SK-MEL-5 (cell line): ENCODE measurements at regions not wholly inside any gene's neighbourhood (a gene's known extent, or its start where the extent isn't known, plus 50 kb on each side); places are given as distances from the start of the nearest gene placed in this dataset.
"Not testable (repeated sequence)": the region's sequence is repeated elsewhere in the genome, so short reads cannot be mapped to it uniquely, and the experiment has no call there.

Source experiments
- DNase-seq: peaks from one replicate; pipeline ENCODE4 v3.0.0-alpha.2; 2016; ENCODE audit warnings: low read depth, low spot score
- in situ Hi-C: cut with HindIII; loops from 2 replicates; pipeline ENCODE4 v1.10.0; 2016; ENCODE audit warnings: low sequenced_read_pairs, high pct_unique_total_duplicates, low pct_unique_long_range_greater_than_20kb

GRCh38 chr11:39725081-39725480 is 1734.4 kb downstream of the LRRC4C start:
- DNase-seq = no peak
- in situ Hi-C loops = no loop called here

DNA sequence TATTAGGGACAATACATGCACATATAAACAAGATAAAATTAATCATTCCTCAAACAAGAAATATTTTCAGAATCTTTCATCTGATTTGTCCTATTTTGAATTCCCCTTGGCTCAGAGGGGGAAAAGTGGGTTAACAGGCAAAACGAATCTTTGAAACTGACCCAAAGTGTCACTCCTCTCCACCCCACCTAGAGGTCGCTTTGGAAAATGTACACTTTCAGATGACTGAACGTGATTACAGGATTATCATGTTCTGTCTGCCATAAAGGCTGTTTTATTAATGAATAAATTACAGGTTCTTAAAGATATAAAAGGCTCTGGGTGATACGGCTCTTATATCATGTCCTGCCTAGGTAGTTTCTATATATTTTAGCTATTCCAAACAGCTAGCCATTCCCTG is 1735.0 kb downstream of the LRRC4C start:
- in situ Hi-C loops = no loop called here
- DNase-seq = peak; percentile 12

GRCh38 chr11:39712581-39712980 is 1746.9 kb downstream of the LRRC4C start:
- in situ Hi-C loops = no loop called here
- DNase-seq = no peak

- in situ Hi-C loops = no loop called here
- no peak for DNase-seq
These were observed 1768.6 kb downstream of the LRRC4C start for GRCh38 chr11:39690856-39691255.

- in situ Hi-C loops = no loop called here
- DNase-seq = no peak
These were observed 1775.4 kb downstream of the LRRC4C start for GRCh38 chr11:39683951-39684554.

GRCh38 chr11:39683288-39683950 is 1776.0 kb downstream of the LRRC4C start:
- no peak for DNase-seq
- in situ Hi-C loops = no loop called here

- in situ Hi-C loops = no loop called here
- DNase-seq = no peak
These were observed 1778.0 kb downstream of the LRRC4C start for GRCh38 chr11:39681428-39681827.

DNA sequence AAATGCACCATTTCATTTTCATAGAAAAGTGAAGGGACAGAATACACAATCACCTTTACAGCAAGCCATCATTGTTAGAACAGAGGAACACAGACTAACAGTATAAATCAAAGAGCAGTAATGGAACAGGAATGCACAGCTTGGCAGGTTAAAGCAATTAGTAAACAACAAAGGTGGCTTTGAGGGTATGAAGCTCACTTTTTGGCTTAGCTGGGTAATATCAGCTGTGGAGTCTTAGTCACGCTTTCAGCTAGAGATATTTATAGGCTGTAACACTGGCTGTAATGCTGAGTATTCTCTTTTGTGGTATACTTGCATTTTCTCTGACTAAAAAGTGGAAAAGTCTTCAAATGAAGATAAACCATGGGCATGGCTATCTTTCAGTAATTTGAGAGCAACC is 1780.5 kb downstream of the LRRC4C start:
- DNase-seq = no peak
- in situ Hi-C loops = no loop called here

- DNase-seq = no peak
- in situ Hi-C loops = no loop called here
These were observed 1784.3 kb downstream of the LRRC4C start for GRCh38 chr11:39675171-39675570.

- DNase-seq = no peak
- in situ Hi-C loops = no loop called here
These were observed 1784.7 kb downstream of the LRRC4C start for GRCh38 chr11:39674761-39675160.

- DNase-seq = no peak
- in situ Hi-C loops = no loop called here
These were observed 1785.4 kb downstream of the LRRC4C start for GRCh38 chr11:39674024-39674423.

GRCh38 chr11:39668640-39669039 is 1790.8 kb downstream of the LRRC4C start:
- in situ Hi-C loops = no loop called here
- no peak for DNase-seq

- in situ Hi-C loops = no loop called here
- no peak for DNase-seq
These were observed 1795.4 kb downstream of the LRRC4C start for GRCh38 chr11:39664023-39664422.

DNA sequence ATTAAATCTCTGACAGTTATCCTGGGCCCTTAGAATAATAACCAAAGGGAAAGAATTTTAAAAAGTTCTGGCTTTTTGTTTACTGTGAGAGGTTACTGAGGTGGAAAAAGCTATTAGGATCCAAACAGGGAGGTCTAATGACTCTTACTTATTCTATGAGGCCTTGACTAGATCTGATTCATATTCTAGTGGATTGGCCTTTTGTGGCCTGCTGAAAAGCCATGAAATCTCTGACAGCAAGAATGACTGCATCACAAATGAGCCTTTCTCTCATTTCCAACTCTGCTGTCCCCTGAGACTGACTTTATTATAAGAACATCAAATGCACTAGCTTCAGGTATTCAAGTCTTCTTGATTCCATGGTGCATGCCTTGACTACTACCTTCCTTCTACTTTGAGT is 1797.6 kb downstream of the LRRC4C start:
- DNase-seq = no peak

GRCh38 chr11:39651857-39652461 is 1807.5 kb downstream of the LRRC4C start:
- DNase-seq = no peak
- in situ Hi-C loops = no loop called here

More for the DNA sequence above, 1797.6 kb downstream of the LRRC4C start:
- in situ Hi-C loops = no loop called here

GRCh38 chr11:39641751-39642150 is 1817.7 kb downstream of the LRRC4C start:
- no peak for DNase-seq
- in situ Hi-C loops = no loop called here

DNA sequence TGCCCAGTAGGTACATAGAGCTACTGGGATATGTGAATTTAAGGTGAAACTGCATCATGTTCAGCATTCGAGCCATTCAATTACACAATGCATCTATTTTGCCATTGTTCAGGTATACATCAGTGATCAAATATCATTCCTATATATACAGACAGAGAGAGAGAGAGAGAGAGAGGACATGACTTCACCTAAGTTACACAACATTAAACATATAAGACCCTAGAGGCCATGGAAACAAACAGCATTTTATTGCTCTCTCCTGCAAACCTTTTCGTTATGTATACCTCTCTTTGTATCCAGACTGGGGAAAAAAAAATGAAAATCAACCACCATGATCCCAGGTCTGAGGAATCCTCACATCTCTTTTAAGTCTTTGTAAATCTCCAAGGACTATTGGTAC is 1829.1 kb downstream of the LRRC4C start:
- peak; percentile 14 for DNase-seq
- in situ Hi-C loops = no loop called here

DNA sequence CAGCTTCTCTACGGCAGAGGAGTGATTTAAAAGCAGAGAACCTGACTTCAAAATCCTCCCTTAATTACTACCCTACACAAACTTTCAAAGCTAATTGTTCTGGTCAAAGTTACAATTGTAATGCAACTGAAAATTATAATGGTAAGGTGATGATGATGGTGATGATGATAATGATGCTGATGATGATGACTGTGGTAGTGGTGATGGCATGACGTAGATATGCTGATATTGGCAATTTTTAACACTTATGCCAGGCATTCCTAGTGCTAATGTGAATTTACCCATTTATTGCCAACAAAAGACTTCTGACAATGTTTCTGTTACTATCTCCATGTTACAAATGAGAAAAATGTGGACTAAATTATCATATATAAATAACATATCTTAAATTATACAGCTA is 1831.1 kb downstream of the LRRC4C start:
- in situ Hi-C loops = no loop called here
- DNase-seq = no peak

GRCh38 chr11:39620309-39620708 is 1839.1 kb downstream of the LRRC4C start:
- DNase-seq, in situ Hi-C loops: not testable (repeated sequence)
